GM12878 (cell line): ENCODE measurements at regions not wholly inside any gene's neighbourhood (a gene's known extent, or its start where the extent isn't known, plus 50 kb on each side); places are given as distances from the start of the nearest gene placed in this dataset.

Experiments
- ATAC-seq: fragments of 200-7000 bp; cut with Tn5 transposase; 3 replicates; pipeline ENCODE4 v1.9.1; 2020; ENCODE audit warnings: mild to moderate bottlenecking, moderate library complexity
- BruUV-seq: library from RNA; stranded (reverse); fragments of 400-500 nt; replicated peaks from 2 replicates; lab custom pipeline; 2021; lab: Mats Ljungman, UMichigan
- CTCF ChIA-PET: fragments of 300-600 bp; sonication (Branson Sonifier 250); formaldehyde crosslinking; extraction: SDS; loops from one replicate; lab custom pipeline; 2021; ENCODE audit warnings: inconsistent platforms; lab: Yijun Ruan, JAX
- POLR2A ChIA-PET: fragments of 350-600 bp; formaldehyde crosslinking; extraction: SDS; loops from one replicate; lab custom pipeline; 2021; ENCODE audit warnings: inconsistent platforms; lab: Charles Lee
- RAD21 ChIA-PET: fragments of 300-600 bp; sonication (Branson Sonifier 250); formaldehyde crosslinking; loops from one replicate; lab custom pipeline; 2023; ENCODE audit warnings: antibody characterized with exemption; ENCODE audit not compliant: unreplicated experiment; lab: Charles Lee
- SMC1A ChIA-PET: fragments of 300-600 bp; sonication (Branson Sonifier 250); formaldehyde crosslinking; loops from one replicate; lab custom pipeline; 2023; ENCODE audit not compliant: unreplicated experiment, uncharacterized antibody; lab: Charles Lee
- DNase-seq: peaks from one replicate; pipeline ENCODE4 v3.0.0-alpha.2; 2011; ENCODE audit warnings: low read depth, low spot score
- FAIRE-seq: peaks from 3 replicates; lab custom pipeline; 2011; peaks lifted over from hg19 to GRCh38; lab: Jason Lieb, UNC
- H2AFZ ChIP-seq: 2 replicates; pipeline ENCODE4 v1.6.0; 2011; ENCODE audit warnings: low read depth, low read length, control low read depth; ENCODE audit not compliant: control insufficient read depth
- H3K27ac ChIP-seq: 2 replicates; pipeline ENCODE4 v1.5.1; 2011; ENCODE audit warnings: control low read depth; ENCODE audit not compliant: control insufficient read depth, insufficient read depth
- H3K27me3 ChIP-seq, 2 experiments: replicated peaks in 1 of 2; 2 replicates each; pipeline versions ENCODE4 v1.6.0 to v1.6.1; 2011; ENCODE audit warnings: low read length in 1 of 2; ENCODE audit not compliant: control insufficient read depth in 2 of 2, insufficient read depth in 2 of 2
- H3K36me3 ChIP-seq, 2 experiments: 2 replicates each; pipeline ENCODE4 v1.5.1; 2011; ENCODE audit warnings: low read length in 1 of 2; ENCODE audit not compliant: control insufficient read depth in 2 of 2, insufficient read depth in 2 of 2
- H3K4me1 ChIP-seq: 2 replicates; pipeline ENCODE4 v1.6.1; 2011; ENCODE audit warnings: mild to moderate bottlenecking, low read length, moderate library complexity, mixed read lengths; ENCODE audit not compliant: control insufficient read depth, insufficient read depth
- H3K4me2 ChIP-seq: 2 replicates; pipeline ENCODE4 v1.6.0; 2011; ENCODE audit warnings: control low read depth; ENCODE audit not compliant: control insufficient read depth, insufficient read depth
- H3K4me3 ChIP-seq: fragments of 200-600 bp; sonication (generic); 2 replicates; pipeline ENCODE4 v1.5.1; 2016
- H3K79me2 ChIP-seq: 2 replicates; pipeline ENCODE4 v1.6.0; 2011; ENCODE audit warnings: low read length; ENCODE audit not compliant: control insufficient read depth, insufficient read depth
- H3K9ac ChIP-seq: 2 replicates; pipeline ENCODE4 v1.8.0; 2011; ENCODE audit warnings: low read length, control low read depth, mixed read lengths; ENCODE audit not compliant: control insufficient read depth, insufficient read depth
- H3K9me3 ChIP-seq: replicated peaks from 3 replicates; pipeline ENCODE4 v1.5.1; 2011; ENCODE audit warnings: mild to moderate bottlenecking, low read length; ENCODE audit not compliant: control insufficient read depth, insufficient read depth
- H4K20me1 ChIP-seq: 2 replicates; pipeline ENCODE4 v1.6.0; 2011; ENCODE audit not compliant: control insufficient read depth, insufficient read depth
- ATF3 ChIP-seq: IDR thresholded peaks from 2 replicates; pipeline ENCODE4 v1.6.1; 2011; ENCODE audit warnings: low read depth, mild to moderate bottlenecking, low read length, moderate library complexity, borderline replicate concordance; ENCODE audit errors: extremely low read depth
- BMI1 ChIP-seq: fragments of 450-650 bp; IDR thresholded peaks from 2 replicates; pipeline ENCODE4 v1.6.1; 2016; ENCODE audit warnings: mild to moderate bottlenecking, moderate library complexity, borderline replicate concordance
- BRCA1 ChIP-seq: IDR thresholded peaks from 2 replicates; pipeline ENCODE4 v1.6.1; 2011; ENCODE audit warnings: low read depth, low read length, improper control_type of control experiment
- CBFB ChIP-seq: IDR thresholded peaks from 2 replicates; pipeline ENCODE4 v1.6.1; 2016; ENCODE audit warnings: antibody characterized with exemption, low read depth
- CHD1 ChIP-seq: IDR thresholded peaks from 2 replicates; pipeline ENCODE4 v1.6.1; 2012; ENCODE audit warnings: low read depth, low read length, improper control_type of control experiment
- E2F4 ChIP-seq: IDR thresholded peaks from 2 replicates; pipeline ENCODE4 v1.6.1; 2012; ENCODE audit warnings: low read depth, low read length, improper control_type of control experiment
- ESRRA ChIP-seq: IDR thresholded peaks from 2 replicates; pipeline ENCODE4 v1.6.1; 2012; ENCODE audit warnings: mild to moderate bottlenecking, low read length, improper control_type of control experiment
- HSF1 ChIP-seq: fragments of 150-350 bp; IDR thresholded peaks from 2 replicates; pipeline ENCODE4 v1.6.1; 2014; ENCODE audit warnings: mild to moderate bottlenecking, low read depth, low read length
- RAD51 ChIP-seq: fragments of 450-650 bp; IDR thresholded peaks from 2 replicates; pipeline ENCODE4 v1.6.1; 2016; ENCODE audit warnings: moderate library complexity, mild to moderate bottlenecking, inconsistent platforms
- SKIL ChIP-seq: fragments of 450-650 bp; IDR thresholded peaks from 2 replicates; pipeline ENCODE4 v1.6.1; 2017; ENCODE audit warnings: mild to moderate bottlenecking, low read depth, inconsistent platforms; ENCODE audit not compliant: poor library complexity, severe bottlenecking
- SMAD1 ChIP-seq: fragments of 450-650 bp; IDR thresholded peaks from 2 replicates; pipeline ENCODE4 v1.6.1; 2018; ENCODE audit warnings: mild to moderate bottlenecking, low read depth; ENCODE audit not compliant: partially characterized antibody
- ZNF592 ChIP-seq: fragments of 450-650 bp; IDR thresholded peaks from 2 replicates; pipeline ENCODE4 v1.6.1; 2017; ENCODE audit warnings: mild to moderate bottlenecking, moderate library complexity
- WGBS: methylation state at CpG from one replicate; pipeline ENCODE4 v1.1.6; 2016; ENCODE audit warnings: low lambda C conversion rate; ENCODE audit not compliant: insufficient replicate concordance, insufficient coverage; ENCODE audit errors: missing lambda C conversion rate; 5-methylcytosine and 5-hydroxymethylcytosine counted together
- in situ Hi-C: fragments of 300-500 bp; cut with MboI; formaldehyde crosslinking; loops from 9 replicates; pipeline ENCODE4 v1.14.3; 2018; ENCODE audit warnings: mixed read lengths
- intact Hi-C: fragments of 100-400 bp; cut with micrococcal nuclease; formaldehyde crosslinking; loops from one replicate; pipeline ENCODE4 v1.14.2; 2022; ENCODE audit not compliant: unreplicated experiment

- BruUV-seq = no TSS peak
- DNase-seq (no peak), FAIRE-seq (no peak), ATAC-seq (no peak)
- Histone ChIP-seq H3K27ac (no peak overlapping the region), H3K27me3 (peaks cover 0 to 6% of the 10 kb centered on the region in 2 experiments; a peak in 2 of 4 replicates), H4K20me1 (peaks cover 3% of the 10 kb centered on the region; the same call in 1 of the 2 replicates), H3K9ac (no peak overlapping the region), H3K4me2 (no peak overlapping the region), H3K9me3 (no peaks in the 10 kb centered on the region), H3K4me1 (no peaks in the 10 kb centered on the region), H3K36me3 (no peaks in the 10 kb centered on the region), H3K79me2 (no peaks in the 10 kb centered on the region), H2AFZ (no peak overlapping the region), H3K4me3 (no peak overlapping the region)
- ChIA-PET CTCF (no interaction called here), POLR2A (no interaction called here), SMC1A (no interaction called here), RAD21 (no interaction called here)
- 25% methylated on average over 6 of the region's 6 CpGs for WGBS
- intact Hi-C loops = loop anchor here (10.0 kb wide), 1 partner anchor 124 kb away; no protein-coding TSS in a partner anchor
- in situ Hi-C loops = no loop called here
- TF ChIP-seq BMI1 (no peak), HSF1 (no peak), BRCA1 (no peak), ATF3 (no peak), SMAD1 (no peak), RAD51 (no peak), ESRRA (no peak), CBFB (no peak), ZNF592 (no peak), CHD1 (no peak), E2F4 (no peak), SKIL (no peak)
Observed at GRCh38 chr10:71048971-71049615, 160.7 kb upstream of the PCBD1 start.
